ENCODE measurements at regions not wholly inside any gene's neighbourhood (a gene's known extent, or its start where the extent isn't known, plus 50 kb on each side); places are given as distances from the start of the nearest gene placed in this dataset.
"Not testable (repeated sequence)": the region's sequence is repeated elsewhere in the genome, so short reads cannot be mapped to it uniquely, and the experiment has no call there.

- no peak for ATAC-seq (ENCODE audit: low read depth)
- TF ChIP-seq CTCF (IDR thresholded peaks at IDR 0.05) = no peak
- no peak overlapping the region for H3K27ac Mint-ChIP-seq
- no peaks in the 10 kb centered on the region for H3K36me3 Mint-ChIP-seq (ENCODE audit: low read depth)
- intact Hi-C loops (cut with micrococcal nuclease) = no loop called here
- H3K9me3 Mint-ChIP-seq = peaks cover 6% of the 10 kb centered on the region
- H3K4me3 Mint-ChIP-seq = no peak overlapping the region
- ChIA-PET CTCF (interaction anchor here (1.2 kb wide), 1 partner anchor 51 kb away, joined by 3 read pairs; no protein-coding TSS in a partner anchor), POLR2A (no interaction called here)
- DNase-seq = no peak
- H3K27me3 Mint-ChIP-seq = no peaks in the 10 kb centered on the region
- peaks cover 12% of the 10 kb centered on the region for H3K4me1 Mint-ChIP-seq
These were observed 68.1 kb upstream of the PCDH8 start for GRCh38 chr13:52916486-52916990.

- Mint-ChIP-seq H3K36me3 (ENCODE audit: low read depth) (no peaks in the 10 kb centered on the region), H3K27ac (no peak overlapping the region), H3K4me1 (peaks cover 6% of the 10 kb centered on the region), H3K27me3 (peaks cover under 1% of the 10 kb centered on the region), H3K4me3 (no peak overlapping the region), H3K9me3 (no peaks in the 10 kb centered on the region)
- intact Hi-C loops (cut with micrococcal nuclease) = no loop called here
- ChIA-PET POLR2A (no interaction called here), CTCF (no interaction called here)
- no peak for ATAC-seq (ENCODE audit: low read depth)
- TF ChIP-seq CTCF (IDR thresholded peaks at IDR 0.05) = no peak
- no peak for DNase-seq
These were observed 62.9 kb upstream of the PCDH8 start for GRCh38 chr13:52911340-52911739.

- H3K4me3 Mint-ChIP-seq; DNase-seq; H3K4me1 Mint-ChIP-seq; H3K36me3 Mint-ChIP-seq (ENCODE audit: low read depth); POLR2A ChIA-PET; H3K9me3 Mint-ChIP-seq; H3K27me3 Mint-ChIP-seq; CTCF ChIA-PET; H3K27ac Mint-ChIP-seq: not testable (repeated sequence)
- peak; percentile 76 for ATAC-seq (ENCODE audit: low read depth)
- intact Hi-C loops (cut with micrococcal nuclease) = loop anchor here (1.0 kb wide), 1 partner anchor 11 kb away; no protein-coding TSS in a partner anchor
These were observed 61.9 kb upstream of the PCDH8 start for GRCh38 chr13:52910318-52910717.

- H3K4me3 Mint-ChIP-seq = no peak overlapping the region
These were observed 57.9 kb upstream of the PCDH8 start for GRCh38 chr13:52906122-52906903.

GRCh38 chr13:52905701-52906100, 57.3 kb upstream of the PCDH8 start:
- TF ChIP-seq CTCF (IDR thresholded peaks at IDR 0.05) = no peak

More at GRCh38 chr13:52906122-52906903, 57.9 kb upstream of the PCDH8 start:
- no peak for TF ChIP-seq CTCF (IDR thresholded peaks at IDR 0.05)
- ATAC-seq (ENCODE audit: low read depth) (no peak), DNase-seq (no peak)
- CTCF ChIA-PET = no interaction called here
- Mint-ChIP-seq H3K36me3 (ENCODE audit: low read depth) (no peaks in the 10 kb centered on the region), H3K27ac (no peak overlapping the region), H3K4me1 (peaks cover 6% of the 10 kb centered on the region), H3K9me3 (no peaks in the 10 kb centered on the region), H3K27me3 (peaks cover 12% of the 10 kb centered on the region)
- POLR2A ChIA-PET = no interaction called here
- intact Hi-C loops (cut with micrococcal nuclease) = no loop called here

More at GRCh38 chr13:52905701-52906100, 57.3 kb upstream of the PCDH8 start:
- ChIA-PET CTCF (no interaction called here), POLR2A (no interaction called here)
- no peaks in the 10 kb centered on the region for H3K36me3 Mint-ChIP-seq (ENCODE audit: low read depth)
- intact Hi-C loops (cut with micrococcal nuclease) = no loop called here
- H3K4me1 Mint-ChIP-seq = peaks cover 6% of the 10 kb centered on the region
- peaks cover 12% of the 10 kb centered on the region for H3K27me3 Mint-ChIP-seq
- no peak overlapping the region for H3K4me3 Mint-ChIP-seq
- DNase-seq (no peak), ATAC-seq (ENCODE audit: low read depth) (no peak)
- no peak overlapping the region for H3K27ac Mint-ChIP-seq
- no peaks in the 10 kb centered on the region for H3K9me3 Mint-ChIP-seq
